Hematopoietic multipotent progenitor cell treated with erythropoietin and hydrocortisone succinate and interleukin-3 and kit ligand, for 17 days (in vitro differentiated cells): ENCODE measurements at regions not wholly inside any gene's neighbourhood (a gene's known extent, or its start where the extent isn't known, plus 50 kb on each side); places are given as distances from the start of the nearest gene placed in this dataset.
A peak's percentile ranks its signal among the peaks of the same experiment; 100 is the strongest.
"Not testable (repeated sequence)": the region's sequence is repeated elsewhere in the genome, so short reads cannot be mapped to it uniquely, and the experiment has no call there.

Experiments used
- DNase-seq: peaks from one replicate; pipeline ENCODE4 v3.0.0-alpha.2; 2015; ENCODE audit warnings: low spot score

GRCh38 chr7:142568435-142569097 is 180.7 kb upstream of the PRSS1 start:
- DNase-seq: no peak

- no peak for DNase-seq
These were observed 181.8 kb upstream of the PRSS1 start for GRCh38 chr7:142567201-142568075.

- no peak for DNase-seq
These were observed 183.0 kb upstream of the PRSS1 start for GRCh38 chr7:142566271-142566670.

GRCh38 chr7:142564125-142564524 is 185.1 kb upstream of the PRSS1 start:
- DNase-seq: not testable (repeated sequence)

GRCh38 chr7:142563470-142563869 is 185.8 kb upstream of the PRSS1 start:
- no peak for DNase-seq

- DNase-seq: no peak
These were observed 186.6 kb upstream of the PRSS1 start for GRCh38 chr7:142562688-142563087.

GRCh38 chr7:142561396-142561795 is 187.9 kb upstream of the PRSS1 start:
- DNase-seq: not testable (repeated sequence)

- DNase-seq: not testable (repeated sequence)
These were observed 188.5 kb upstream of the PRSS1 start for GRCh38 chr7:142560770-142561169.

GRCh38 chr7:142560166-142560565 is 189.1 kb upstream of the PRSS1 start:
- no peak for DNase-seq

- DNase-seq: peak; percentile 38
These were observed 191.2 kb upstream of the PRSS1 start for GRCh38 chr7:142557971-142558582.

- DNase-seq: no peak
These were observed 192.5 kb upstream of the PRSS1 start for GRCh38 chr7:142556740-142557139.

GRCh38 chr7:142554560-142555532 is 194.4 kb upstream of the PRSS1 start:
- DNase-seq: no peak

- no peak for DNase-seq
These were observed 196.1 kb upstream of the PRSS1 start for GRCh38 chr7:142553216-142553615.

- no peak for DNase-seq
These were observed 200.3 kb upstream of the PRSS1 start for GRCh38 chr7:142548978-142549377.

- DNase-seq: no peak
These were observed 202.8 kb upstream of the PRSS1 start for GRCh38 chr7:142546452-142546851.

GRCh38 chr7:142542942-142543341 is 206.3 kb upstream of the PRSS1 start:
- no peak for DNase-seq

GRCh38 chr7:142542105-142542504 is 207.2 kb upstream of the PRSS1 start:
- DNase-seq: no peak

GRCh38 chr7:142540371-142540770 is 208.9 kb upstream of the PRSS1 start:
- no peak for DNase-seq

- no peak for DNase-seq
These were observed 209.4 kb upstream of the PRSS1 start for GRCh38 chr7:142539901-142540300.

- DNase-seq: no peak
These were observed 211.5 kb upstream of the PRSS1 start for GRCh38 chr7:142537760-142538159.

GRCh38 chr7:142535123-142535779 is 214.0 kb upstream of the PRSS1 start:
- peak; percentile 45 for DNase-seq
